Fibroblast of the conjunctiva (primary cell): ENCODE measurements at regions not wholly inside any gene's neighbourhood (a gene's known extent, or its start where the extent isn't known, plus 50 kb on each side); places are given as distances from the start of the nearest gene placed in this dataset.
A peak's percentile ranks its signal among the peaks of the same experiment; 100 is the strongest.
"Not testable (repeated sequence)": the region's sequence is repeated elsewhere in the genome, so short reads cannot be mapped to it uniquely, and the experiment has no call there.

Experiments
- DNase-seq: peaks from one replicate; pipeline ENCODE4 v3.0.0-alpha.2; 2010; ENCODE audit warnings: low read depth

DNA sequence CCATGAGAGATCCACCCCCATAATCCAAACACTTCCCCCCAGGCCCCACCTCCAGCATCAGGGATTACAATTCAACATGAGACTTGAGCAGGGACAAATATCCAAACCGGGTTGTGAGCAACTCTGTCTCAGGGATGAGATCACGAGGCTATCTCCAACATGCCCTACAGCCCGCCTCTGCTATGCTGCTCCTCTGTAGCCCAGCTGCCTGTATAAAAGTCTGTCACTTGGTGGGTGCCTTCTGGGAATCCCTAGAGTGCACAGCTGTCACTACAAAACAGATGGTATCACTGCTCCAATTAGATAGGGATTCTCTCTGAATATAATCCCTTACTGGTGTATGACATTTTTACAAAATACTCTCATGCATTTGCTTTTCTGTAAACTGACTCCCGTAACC is 114.9 kb upstream of the NANOS1 start:
- DNase-seq: no peak

DNA sequence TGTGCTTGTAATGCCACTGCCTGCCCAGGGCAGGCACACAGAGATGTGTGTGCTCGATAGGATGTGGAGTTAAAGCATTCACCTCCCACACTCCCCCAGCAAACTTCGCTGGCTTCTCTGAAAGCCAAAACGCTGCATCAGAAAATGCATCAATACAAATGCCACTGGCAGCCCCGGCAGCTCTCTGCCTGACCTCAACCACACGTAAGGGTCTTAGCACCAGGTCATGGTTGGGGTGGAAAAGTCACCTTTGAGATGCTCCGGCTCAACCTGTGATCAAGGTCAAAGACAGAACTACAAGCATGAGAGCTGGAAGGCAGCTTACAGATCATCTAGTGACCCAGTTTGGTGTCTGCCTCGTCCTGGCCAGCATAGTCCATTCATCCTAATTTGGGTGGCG is 114.4 kb upstream of the NANOS1 start:
- no peak for DNase-seq

DNA sequence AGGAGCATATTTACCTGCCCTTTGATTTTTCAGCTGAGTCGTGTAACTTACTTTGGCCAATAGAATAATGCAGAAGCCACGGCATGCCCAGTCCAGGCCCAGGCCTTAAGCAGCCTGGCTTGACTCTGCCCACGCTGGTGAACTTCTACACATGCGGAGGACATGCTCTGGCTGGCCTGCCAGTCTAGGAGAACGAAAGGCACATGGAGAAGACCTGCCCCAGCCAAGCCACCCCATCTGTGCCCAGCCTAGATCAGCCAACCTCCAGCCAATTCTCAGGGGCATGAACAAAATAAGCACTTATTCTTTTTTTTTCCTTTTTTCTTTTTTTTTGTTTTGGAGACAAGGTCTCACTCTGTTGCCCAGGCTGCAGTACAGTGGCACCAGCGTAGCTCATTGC is 112.7 kb upstream of the NANOS1 start:
- no peak for DNase-seq

DNA sequence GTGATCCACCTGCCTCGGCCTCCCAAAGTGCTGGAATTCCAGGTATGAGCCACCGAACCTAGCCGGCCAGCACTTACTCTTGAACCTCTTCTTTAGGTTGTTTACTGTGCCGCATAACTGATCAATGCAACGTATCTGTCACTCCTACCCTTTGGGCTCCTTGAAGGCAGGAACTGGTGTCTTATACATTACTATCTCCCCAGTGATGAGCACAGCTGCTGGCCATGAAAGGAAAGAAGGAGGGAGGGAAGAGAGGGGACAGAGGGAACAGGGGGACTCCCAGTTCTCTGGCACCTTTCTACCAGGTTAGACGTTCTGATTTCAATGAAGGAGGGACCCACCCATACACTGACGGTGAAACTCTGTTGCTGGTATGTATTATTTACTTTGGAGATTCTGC is 111.8 kb upstream of the NANOS1 start:
- no peak for DNase-seq

DNA sequence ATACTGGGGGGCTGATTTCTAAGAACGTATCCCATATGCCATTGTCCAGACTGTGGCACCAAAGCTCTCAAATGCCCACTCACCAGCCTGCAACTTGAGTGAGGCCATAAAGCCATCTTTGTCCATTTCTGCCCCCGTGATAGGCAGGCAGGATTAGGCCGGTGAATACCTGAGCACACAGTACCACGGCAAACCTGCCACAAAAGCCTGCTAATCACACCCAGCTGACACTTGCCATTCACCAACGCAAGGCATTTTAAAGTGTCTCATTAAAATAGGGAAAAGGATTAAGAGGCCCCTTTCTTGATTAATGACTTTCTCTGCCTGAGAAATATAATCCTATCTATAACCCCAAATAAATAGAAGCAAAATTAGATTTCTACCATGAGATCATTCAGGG is 111.4 kb upstream of the NANOS1 start:
- DNase-seq: no peak

DNA sequence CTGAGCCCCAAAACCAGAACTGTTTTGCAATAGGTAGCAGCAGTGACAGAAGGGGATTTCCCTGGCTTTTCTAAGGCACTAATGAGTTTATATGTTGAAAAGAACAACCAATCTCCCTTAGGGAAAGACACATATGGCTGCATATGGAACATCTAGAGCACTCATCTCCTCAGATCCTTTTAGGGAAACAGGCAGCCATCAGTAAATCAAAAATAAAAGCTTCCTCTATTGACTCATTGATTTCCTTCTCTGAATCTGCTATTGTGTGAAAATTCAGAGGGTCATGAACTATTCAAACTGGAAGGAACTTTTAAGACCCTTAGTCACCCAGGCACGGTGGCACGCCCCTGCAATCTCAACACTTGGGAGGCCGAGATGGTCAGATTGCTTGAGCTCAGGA is 110.9 kb upstream of the NANOS1 start:
- DNase-seq: no peak

DNA sequence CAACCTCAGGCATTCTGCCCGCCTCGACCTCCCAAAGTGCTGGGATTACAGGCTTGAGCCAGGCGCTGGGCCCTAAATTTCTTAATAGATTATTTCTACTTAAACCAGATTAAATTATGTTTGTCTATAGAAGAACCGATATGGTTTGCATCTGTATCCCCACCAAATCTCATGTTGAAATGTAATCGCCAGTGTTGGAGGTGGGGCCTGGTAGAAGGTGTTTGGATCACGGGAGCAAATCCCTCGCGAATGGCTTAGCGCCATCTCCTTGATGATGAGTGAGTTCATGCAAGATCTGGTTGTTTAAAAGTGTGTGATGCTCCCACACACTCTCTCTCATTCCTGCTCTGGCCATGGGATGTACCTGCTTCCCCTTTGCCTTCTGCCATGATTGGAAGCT is 109.3 kb upstream of the NANOS1 start:
- DNase-seq: no peak

DNA sequence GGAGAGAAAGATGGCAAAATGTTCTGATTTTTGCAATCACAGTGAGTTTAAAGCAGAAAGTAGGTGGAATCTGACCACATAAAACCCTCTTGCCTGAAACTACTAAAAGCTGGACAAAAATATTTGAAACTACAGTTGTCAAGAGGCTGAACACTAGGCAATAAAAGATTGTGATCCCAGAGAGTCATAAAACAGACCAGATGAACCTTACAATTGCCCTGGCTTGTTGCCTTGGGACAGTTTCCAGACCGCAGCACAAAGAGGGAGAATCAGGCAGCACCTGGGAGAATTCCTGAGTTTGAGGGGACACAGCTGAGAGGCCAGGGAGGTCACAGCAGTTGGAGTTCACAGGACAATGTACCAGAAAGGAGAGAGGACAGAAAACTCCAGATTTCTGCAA is 107.3 kb upstream of the NANOS1 start:
- DNase-seq: no peak

DNA sequence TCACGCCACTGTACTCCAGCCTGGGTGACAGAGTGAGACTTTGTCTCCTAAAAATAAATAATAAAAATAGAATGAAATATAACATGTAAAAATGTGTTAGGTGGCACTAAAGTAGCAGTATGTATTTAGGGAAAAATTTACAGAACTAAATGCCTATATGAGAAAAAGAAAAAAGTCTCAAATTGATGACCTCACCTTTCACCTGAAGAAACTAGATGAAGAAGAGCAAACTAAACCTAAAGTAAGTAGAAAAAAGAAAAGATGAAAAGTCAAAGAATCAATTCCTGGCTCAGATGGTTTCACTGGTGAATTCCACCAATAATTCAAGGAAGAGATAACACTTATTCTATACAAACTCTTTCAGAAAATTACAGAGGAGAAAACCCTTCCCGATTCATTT is 106.5 kb upstream of the NANOS1 start:
- no peak for DNase-seq

DNA sequence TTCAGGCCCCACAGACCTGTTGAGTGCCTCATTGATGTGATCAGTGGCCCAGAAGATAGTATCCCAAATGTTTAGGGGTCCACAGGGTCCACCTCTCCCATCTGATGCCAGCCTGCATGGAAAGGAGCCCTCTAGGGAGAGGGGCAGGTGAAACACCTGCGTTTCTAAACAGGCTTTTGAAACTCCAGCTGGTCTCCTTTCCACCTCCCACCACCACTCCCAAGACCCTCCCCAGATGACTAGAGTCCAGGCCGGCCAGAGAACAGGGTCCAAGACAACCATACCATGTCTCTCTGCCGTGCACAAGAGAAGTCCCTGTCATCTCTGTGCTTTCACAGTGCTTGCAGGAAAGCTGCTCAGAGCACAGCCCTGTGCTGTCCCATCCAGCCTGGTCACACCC is 105.0 kb upstream of the NANOS1 start:
- DNase-seq: no peak

DNA sequence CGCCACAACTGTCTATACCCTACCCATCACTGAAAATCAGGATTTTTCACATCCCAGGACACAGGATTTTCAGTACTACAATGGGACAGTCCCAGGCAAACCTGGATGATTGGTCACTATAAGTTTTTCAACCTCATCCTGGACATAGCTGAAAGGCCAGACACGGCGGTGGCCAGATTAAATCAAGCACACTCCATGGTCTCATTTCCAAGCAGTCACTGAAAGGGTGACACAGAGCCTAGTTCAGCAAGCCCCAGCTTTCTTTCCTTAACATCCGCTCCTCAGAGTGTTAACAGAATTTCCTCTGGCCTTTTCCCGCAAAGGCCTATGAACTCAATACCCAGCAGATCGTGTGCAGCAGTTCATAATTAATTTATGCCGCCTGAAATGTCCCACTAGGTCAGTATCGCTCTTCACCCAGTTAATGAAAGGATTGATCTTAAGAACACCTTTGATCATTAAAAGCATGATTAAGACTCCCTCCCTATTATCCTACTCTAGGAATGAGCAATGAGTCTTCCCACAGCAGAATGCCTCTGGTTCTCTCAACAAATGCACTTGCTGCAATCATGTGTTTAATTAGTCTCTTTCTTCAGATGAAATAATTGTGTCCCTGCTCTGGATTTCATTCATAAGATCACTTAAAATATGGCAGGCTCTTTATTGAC is 104.0 kb upstream of the NANOS1 start:
- DNase-seq: no peak

DNA sequence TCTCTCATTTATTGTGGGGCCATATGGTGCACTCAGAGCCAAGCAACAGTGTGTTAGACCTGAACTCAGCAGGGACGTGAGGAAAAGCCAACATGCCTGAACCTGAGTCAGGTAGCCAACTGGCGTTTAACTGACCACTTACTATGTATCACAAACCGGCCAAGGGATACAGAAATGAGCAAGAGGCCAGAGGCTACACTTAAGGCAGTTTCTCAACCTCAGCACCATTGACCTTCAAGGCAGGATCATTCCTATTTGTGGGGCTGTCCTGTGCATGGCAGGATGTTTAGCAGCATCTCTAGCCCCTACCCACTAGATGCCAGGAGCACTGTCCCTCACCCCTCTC is 103.5 kb upstream of the NANOS1 start:
- no peak for DNase-seq

DNA sequence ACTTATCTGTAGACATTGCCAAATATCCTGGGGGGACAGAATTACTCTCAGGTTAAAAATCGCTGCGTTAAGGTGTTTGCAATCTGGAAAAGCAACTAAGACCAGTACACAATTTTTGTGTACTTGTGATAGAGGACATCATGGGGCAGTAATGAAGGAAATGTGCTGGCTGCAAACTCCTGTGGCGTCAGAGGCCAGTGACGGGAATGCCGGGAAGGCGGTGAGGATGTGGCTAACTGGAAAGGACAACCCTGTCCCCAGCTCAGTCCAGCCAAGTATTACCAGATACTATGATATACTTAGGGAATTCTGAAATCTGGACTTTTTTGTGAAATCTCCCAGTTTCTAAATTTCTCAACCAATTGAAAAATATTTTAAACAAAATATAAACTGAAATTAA is 103.1 kb upstream of the NANOS1 start:
- DNase-seq: no peak

DNA sequence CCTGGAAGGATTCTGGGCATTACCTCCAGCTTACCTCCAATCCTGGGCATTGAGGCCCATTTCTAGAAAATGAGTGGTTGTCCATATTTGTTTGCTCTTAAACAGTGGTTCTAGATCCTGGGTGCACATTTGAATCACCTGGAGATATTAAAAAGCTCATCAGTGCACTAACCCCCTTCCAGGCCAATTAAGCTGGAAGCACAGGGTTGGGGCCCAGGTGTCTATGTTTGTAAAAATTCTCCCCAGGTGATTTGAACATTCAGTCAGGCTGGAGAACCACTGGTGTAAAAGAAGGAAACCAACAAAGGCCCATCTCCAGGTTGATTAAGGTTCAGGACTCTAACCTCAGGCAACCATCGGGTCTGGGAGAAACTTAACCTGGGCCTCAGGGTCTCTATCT is 102.6 kb upstream of the NANOS1 start:
- DNase-seq: no peak

DNA sequence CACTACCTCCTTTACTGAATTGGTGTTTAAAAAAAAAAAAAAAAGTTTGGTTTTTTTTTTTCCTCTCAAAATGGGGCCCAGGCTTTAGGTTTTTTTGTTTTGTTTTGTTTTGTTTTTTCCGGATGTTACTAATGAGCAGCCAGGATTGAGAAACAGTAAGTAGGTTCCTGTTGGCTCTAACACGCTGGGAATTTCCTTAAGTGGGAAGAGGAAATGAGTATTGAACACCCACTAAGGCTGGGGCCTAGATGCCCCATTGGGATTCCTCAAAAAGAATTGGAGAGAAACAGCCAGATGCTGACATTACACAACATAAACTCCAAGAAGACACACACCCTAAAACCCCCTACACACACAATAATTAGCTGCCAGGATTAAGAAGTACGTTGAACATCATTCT is 102.2 kb upstream of the NANOS1 start:
- no peak for DNase-seq

DNA sequence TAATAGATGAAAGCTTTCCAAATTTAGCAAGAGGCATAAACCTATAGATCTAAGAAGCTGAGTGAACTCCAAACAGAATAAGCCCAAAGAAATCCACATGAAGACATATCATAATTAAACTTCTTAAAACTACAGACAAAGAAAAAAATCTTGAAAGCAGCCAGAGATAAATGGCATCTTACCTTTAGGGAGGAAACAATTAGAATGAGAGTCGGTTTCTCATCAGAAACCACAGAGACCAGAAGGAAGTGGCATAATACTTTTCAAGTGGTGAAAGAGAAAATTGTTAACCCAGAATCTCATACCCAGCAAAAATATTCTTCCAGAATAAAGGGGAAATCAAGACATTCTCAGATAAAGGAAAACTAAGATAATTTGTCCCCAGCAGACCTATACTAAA is 98.9 kb upstream of the NANOS1 start:
- DNase-seq: no peak

DNA sequence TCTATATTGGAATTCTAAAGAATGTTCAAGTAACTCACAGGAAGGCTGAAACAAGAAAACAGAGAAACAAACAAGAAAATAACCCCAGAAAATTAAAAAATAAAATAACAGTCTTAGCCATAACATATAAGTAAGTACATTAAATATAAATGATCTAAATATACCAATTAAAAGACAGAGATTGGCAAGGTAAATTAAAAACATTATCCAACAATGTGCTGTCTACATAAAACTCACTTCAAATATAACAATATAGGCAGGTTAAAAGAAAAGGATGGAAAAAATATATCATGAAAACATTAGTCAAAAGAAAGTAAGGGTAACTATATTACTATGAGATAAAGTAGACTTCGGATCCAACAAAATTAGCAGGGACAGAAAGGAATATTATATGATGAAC is 98.1 kb upstream of the NANOS1 start:
- DNase-seq: no peak

DNA sequence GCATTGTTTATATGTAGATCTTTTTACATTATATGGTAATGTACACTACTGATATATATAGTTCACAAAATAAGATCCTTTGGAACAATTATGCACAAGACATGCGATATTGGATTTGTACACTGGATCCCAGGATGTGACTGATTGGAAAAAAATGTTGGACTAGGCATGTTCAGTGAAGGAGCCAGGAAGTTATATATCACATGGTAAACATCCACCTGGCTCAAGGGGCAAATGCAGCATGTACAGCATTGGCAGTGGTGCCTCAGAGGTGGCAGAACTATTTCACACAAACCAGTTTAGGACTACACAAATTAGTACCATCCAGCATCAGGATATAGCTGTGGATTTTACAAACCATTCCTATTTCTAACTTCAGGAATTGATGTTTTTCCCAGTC is 97.4 kb upstream of the NANOS1 start:
- DNase-seq: not testable (repeated sequence)

DNA sequence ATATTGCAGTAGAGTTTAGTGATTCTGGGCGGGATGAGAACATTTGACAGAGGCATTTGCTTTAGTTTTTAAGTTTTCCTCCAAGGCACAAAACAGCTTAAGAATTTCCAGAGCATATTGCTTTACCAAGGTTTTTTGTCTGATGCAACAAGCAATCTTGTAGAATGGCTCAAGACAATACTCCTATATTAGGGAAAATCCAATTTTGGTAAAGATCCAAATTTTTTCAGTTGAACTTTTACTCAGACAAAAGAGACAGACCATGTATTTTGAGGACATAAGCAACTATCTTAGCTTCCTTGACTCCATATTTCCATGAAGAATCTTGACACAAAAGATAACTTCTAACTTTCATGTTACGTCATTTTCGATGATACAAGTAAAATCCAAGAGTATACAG is 92.3 kb upstream of the NANOS1 start:
- no peak for DNase-seq

DNA sequence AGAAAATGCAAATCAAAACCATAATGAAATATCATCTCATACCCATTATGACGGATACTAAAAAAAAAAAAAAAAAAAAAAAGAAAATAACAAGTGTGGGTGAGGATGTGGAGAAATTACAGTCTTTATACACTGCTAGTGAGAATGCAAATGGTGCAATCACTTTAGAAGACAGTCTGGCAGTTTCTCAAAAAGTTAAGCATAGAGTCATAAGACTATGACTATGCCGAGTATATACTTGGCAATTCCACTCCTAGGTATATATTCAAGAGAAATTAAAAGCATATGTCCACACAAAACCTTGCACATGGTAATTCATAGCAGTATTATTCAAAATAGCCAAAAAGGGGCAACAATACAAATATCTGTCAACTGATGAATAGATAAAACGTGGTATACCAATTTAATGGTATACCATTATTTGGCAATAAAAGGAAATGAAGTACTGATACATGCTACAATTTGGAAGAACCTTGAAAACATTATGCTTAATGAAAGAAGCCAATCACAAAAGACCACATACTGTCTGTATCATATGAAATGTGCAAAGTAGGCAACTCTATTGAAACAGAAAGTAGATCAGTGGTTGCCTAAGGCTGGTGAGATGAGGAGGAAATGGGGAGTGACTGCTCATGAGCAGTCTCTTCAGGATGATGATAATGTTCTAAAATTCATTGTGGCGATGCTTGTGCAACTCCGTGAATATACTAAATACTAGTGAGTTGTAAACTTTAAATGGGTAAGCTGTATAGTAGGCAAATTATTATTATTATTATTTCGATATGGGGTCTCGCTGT is 90.1 kb upstream of the NANOS1 start:
- DNase-seq: peak; percentile 36

DNA sequence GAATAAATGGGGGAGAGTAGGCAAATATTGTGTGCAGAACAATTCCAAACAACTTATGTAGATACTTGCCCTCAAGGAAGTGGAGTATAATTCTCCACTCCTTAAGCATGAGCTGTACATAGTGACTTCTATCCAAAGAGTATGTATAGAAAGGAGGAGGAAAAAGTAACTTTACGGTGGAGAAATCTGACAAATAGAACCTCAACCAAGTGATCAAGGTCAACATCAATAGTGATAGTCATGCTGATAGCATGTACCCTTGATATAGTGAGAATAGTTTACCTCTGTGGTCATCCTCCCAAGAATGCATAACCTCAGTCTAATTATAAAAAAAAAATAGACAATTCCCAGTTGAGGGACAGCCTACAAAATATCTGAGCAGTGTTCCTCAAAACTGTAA is 89.1 kb upstream of the NANOS1 start:
- DNase-seq: no peak

DNA sequence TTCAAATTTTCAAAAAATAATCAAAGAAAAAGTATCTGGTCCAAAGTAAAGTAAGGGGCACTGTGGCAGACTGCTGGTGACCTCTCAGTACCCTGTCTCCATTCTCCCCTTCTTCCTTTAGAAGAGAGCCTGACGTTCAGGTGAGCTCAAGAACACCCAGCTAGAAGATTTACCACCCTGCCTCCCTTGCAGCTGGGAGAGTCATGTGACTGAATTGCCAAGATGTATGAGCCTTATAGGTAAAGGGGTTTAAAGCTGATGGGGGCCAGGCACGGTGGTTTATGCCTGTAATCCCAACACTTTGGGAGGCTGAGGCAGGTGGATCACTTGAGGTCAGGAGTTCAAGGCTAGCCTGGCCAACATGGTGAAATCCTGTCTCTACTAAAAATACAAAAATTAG is 86.3 kb upstream of the NANOS1 start:
- DNase-seq: no peak

DNA sequence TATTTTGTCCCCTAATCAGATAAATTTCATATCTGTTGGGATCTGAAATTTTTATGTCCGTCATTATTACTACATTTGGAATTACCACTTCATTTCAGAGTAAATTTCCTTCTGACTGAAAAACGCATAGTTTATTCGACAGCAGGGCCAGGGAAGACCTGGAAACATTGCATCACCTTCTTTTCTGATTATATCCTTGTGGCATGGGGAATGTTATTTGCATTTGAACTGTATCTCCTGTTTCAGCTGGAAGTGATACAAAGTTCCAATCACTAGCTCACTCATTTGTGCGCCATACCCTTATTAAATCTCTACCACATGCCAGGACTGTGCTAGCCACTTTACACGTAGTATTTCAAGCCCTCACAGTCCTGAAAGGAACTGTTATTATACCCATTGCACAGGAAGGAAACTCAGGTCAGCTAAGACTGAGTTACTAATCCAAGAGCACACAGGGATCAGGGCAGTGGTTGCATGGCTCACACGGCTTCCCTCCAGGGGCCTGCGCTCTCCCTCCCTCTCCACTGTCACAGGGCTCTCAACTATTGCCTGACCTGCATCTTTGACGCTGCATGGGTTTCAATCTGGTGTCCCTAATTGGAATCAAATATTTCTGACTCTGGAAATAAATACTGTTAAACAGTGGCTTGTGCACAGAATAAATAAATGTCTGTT is 84.4 kb upstream of the NANOS1 start:
- no peak for DNase-seq

DNA sequence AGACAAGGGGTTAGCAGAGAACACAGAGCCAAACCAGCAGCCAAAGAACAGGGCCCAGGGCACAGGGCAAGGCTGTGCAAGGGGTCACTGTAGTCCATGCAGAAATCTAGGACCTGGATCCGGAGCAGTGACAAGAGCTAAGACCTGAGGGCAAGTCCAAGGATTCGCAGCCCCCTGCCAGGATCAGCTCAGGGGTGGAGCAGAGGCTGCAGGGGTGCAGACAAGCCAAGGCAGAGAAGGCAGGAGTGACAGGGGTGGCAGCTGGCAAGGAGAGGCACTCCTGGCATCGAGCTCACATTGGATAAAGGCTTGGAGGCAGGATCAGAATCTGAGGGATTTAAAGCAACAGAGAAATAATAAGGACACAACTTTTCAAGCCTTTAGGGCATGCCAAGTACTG is 80.7 kb upstream of the NANOS1 start:
- DNase-seq: no peak
